ENCODE measurements at regions not wholly inside any gene's neighbourhood (a gene's known extent, or its start where the extent isn't known, plus 50 kb on each side); places are given as distances from the start of the nearest gene placed in this dataset.
"Not testable (repeated sequence)": the region's sequence is repeated elsewhere in the genome, so short reads cannot be mapped to it uniquely, and the experiment has no call there.

DNA sequence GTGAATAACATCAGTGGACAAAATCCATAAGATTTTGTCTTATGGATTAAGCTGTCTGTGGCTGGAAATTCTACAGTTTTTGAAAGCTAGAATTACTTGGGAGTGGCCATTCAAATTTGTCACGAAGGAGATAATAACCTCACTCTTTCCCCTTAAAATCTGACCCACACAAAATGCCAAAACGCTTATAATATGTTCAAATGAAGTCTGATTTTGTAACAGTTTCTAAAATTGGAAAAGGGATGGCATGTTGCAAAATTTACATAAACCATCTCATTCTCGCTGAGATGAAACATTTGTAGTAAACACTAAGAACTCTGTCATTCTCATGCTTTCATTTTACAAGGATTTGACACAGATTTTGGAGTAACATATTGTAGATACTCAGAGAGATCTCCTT is 112.7 kb downstream of the GJA1 start:
- DNase-seq (ENCODE audit: low read depth): no peak

- DNase-seq (ENCODE audit: low read depth): peak; percentile 94
Observed at GRCh38 chr6:121549736-121550135, 114.3 kb downstream of the GJA1 start.

DNA sequence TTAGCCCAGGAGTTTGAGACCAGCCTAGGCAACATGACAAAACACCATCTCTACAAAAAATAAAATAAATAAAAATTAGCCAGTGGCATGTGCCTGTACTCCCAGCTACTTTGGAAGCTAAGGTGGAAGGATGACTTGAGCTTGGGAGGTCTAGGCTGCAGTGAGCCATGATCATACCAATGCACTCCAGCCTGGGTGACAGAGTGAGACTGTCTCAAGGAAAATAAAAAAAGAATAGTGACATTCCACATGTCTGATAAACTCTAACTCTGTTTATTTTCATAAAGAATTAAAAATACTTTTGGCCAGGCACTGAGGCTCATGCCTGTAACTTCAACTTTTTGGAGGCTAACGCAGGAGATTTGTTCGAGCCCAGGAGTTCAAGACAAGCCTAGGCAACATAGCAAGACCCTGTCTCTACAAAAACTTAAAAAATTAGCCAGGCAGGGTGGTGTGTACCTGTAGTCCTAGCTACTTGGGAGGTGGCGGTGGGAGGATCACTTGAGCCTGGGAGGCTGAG is 115.1 kb downstream of the GJA1 start:
- no peak for DNase-seq (ENCODE audit: low read depth)

- no peak for DNase-seq (ENCODE audit: low read depth)
Observed at GRCh38 chr6:121555201-121555600, 119.8 kb downstream of the GJA1 start.

GRCh38 chr6:121556149-121556548 is 120.7 kb downstream of the GJA1 start:
- not testable (repeated sequence) for DNase-seq (ENCODE audit: low read depth)

DNA sequence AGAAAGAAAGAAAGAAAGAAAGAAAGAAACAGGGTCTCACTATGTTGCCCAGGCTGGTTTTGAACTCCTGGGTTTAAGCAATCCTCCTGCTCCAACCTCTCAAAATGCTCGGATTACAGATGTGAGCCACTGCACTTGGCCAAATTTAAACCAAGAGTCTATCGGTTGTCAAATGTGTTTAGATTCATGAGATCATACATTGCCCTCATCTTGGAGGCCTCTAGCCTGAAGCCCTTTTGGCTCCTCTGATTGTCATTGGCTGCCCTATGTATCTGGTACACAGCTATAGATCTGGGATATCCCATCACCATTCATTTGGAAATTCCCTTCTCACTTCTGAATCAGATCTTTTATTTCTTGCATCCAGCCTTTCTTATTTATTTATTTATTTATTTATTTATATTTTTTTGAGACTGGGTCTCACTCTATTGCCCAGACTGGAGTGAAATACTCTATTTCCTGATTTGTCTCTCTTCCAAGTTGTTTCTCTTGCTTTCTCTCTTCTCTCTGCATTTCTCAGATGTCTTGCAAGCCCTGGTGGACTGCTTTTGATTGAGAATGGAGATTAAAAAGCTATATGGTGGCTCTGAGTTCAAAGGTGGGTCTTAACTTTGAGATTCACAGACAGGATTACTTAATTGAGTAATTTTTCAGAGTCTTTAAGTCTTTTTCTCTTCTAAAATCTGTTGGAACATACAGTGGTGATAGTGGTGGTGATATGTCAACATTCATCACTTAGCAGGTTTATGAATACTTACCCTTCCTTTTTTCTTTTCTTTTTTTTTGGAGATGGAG is 121.9 kb downstream of the GJA1 start:
- DNase-seq (ENCODE audit: low read depth): no peak

DNA sequence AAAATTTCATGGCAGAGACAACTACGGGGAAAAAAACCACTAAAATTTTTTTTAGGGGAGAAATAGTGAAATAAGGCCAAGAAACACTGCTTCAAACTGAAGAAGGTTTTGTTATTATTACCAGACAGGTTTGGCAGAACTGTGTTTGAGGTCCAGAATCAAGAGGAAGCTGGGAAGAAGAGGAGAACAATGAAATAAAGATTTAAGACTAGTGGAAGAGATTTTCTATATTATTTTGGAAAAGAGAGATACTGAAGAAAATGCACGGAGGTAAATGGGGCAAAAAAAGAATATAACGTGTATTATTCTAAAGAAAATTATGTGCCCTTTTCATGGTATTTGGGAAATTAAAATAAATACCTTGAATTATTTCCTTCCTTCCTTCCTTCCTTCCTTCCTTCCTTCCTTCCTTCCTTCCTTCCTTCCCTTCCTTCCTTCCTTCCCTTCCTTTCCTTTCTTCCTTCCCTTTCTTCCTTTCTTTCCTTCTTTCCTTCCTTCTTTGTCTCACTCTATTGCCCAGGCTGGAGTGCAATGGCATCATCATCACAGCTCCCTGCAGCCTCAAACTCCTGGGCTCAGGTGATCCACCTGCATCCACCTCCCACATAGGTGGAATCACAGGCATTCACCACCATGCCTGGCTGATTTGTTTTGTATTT is 124.3 kb downstream of the GJA1 start:
- DNase-seq (ENCODE audit: low read depth): no peak

DNA sequence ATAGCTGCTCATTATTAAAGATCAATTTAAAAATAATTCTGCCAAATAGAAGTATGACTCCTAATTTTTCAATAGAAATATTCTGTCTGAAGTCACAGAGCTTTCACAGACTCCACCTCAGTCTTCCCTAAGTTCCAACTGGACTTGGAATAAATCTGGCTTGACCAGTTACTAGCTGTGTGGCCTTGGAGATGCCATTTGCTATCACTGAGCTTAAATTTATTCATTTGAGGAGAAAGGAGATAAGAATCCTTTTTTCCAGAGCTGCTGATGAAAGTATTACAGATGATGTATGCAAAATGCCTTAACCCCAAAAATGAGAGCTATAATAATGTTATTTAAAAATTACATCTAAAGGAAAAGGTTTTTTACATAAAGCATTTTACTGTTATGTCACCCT is 125.0 kb downstream of the GJA1 start:
- no peak for DNase-seq (ENCODE audit: low read depth)

- DNase-seq (ENCODE audit: low read depth): no peak
Observed at GRCh38 chr6:121563286-121563685, 127.8 kb downstream of the GJA1 start.

DNA sequence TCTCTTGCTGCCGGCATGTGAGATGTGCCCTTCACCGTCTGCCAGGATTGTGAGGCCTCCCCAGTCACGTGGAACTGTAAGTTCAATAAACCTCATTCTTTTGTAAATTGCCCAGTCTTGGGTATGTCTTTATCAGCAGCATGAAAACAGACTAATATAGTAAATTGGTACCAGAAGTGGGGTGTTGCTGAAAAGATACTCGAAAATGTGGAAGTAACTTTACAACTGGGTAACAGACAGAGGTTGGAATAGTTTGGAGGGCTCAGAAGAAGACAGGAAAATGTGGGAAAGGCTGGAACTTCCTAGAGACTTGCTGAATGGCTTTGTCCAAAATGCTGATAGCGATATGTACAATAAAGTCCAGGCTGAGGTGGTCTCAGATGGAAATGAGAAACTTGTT is 129.1 kb downstream of the GJA1 start:
- DNase-seq (ENCODE audit: low read depth): not testable (repeated sequence)

- no peak for DNase-seq (ENCODE audit: low read depth)
Observed at GRCh38 chr6:121571455-121571854, 136.0 kb downstream of the GJA1 start.

DNA sequence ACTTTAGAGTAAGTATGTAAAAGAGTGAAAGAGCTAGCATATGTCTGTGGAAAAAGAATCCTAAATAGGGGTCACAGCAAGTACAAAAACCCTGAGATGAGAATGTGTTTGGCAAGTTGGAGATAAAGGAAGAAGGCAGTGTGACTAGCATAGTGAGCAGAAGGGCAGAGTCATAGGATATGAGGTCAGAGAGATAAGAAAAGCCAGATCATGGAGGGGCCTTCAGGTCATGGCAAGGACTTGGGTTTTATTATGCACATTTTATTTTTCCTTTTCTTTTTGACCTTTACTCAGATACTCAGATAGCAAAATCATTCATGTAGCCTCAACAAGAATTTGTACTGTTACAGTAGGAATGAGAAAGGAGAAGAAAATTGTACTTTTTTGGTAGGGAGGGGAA is 138.0 kb downstream of the GJA1 start:
- DNase-seq (ENCODE audit: low read depth): peak; percentile 48

DNA sequence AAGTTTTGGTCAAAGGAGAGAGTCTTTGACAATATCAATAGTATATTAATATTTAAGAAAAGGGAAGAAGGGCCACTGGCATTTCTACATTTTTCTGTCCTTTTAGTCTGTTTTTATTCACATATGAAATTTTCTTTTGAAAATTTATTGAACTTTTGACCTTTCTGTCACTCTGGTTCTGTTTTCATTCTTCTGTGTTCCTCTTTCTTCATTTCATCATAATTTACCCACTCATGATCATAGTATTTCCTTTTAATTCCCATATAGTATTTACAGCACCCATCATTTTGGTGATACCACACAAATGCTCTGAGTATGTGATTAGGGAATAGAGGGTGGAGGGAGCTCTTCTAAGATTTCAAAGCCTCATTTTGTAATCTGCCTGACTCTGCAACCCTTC is 142.8 kb downstream of the GJA1 start:
- no peak for DNase-seq (ENCODE audit: low read depth)

- DNase-seq (ENCODE audit: low read depth): no peak
Observed at GRCh38 chr6:121579478-121579877, 144.0 kb downstream of the GJA1 start.

- DNase-seq (ENCODE audit: low read depth): no peak
Observed at GRCh38 chr6:121581327-121581726, 145.9 kb downstream of the GJA1 start.

- DNase-seq (ENCODE audit: low read depth): no peak
Observed at GRCh38 chr6:121582262-121582661, 146.8 kb downstream of the GJA1 start.

DNA sequence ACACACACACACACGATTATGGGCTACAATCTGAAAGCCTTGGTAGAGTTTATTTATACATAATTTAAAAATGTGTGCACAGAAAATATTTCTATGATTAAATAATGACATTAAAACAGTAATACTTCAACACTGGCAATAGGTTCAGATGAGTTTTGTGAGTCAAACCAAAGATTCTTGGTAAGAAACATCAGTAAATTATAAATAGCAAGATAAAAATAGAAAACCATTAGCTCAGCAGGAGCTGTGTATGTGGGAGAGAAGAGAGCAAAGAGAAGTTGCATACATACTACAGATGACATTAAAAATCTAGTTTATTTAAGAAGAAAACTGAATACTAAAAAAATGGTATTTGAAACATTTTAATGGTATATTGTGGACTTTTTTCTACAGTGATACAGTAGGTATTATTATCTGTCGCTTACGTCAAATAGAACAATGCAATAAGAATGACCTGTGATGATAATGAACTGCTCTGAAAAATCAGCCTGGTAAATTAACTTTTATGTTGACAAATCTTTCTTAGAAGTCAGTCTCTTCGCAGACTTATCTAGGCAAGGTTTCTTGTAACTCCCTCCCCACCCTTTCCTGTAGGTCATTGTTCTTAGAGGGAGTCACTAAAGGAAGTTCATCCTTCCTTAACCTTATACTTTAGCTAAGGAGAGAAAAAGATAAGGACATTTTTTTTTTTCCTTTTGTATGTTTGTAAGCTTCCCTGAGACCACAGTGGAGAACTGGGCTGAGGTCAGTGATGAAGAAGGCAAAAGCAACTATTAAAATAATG is 149.3 kb downstream of the GJA1 start:
- DNase-seq (ENCODE audit: low read depth): no peak

- peak; percentile 79 for DNase-seq (ENCODE audit: low read depth)
Observed at GRCh38 chr6:121590438-121590837, 155.0 kb downstream of the GJA1 start.

DNA sequence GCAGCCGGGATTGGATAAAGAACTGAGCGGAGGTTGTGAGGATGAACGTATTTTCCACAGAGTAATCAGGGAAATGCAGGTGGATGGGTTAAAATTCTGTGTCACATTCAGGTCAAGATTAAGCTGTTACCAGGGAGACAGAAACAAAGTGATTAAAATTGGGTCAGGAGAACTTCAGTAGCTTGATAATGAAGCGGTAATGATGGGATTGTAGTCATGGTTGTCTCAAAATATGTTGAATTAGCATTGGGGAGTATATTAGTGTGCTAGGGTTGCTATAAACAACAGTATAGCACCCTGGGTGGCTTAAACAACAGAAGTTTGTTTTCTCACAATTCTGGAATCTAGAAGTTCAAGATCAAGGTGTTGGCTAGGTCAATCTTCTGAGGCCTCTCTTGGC is 155.5 kb downstream of the GJA1 start:
- no peak for DNase-seq (ENCODE audit: low read depth)

DNA sequence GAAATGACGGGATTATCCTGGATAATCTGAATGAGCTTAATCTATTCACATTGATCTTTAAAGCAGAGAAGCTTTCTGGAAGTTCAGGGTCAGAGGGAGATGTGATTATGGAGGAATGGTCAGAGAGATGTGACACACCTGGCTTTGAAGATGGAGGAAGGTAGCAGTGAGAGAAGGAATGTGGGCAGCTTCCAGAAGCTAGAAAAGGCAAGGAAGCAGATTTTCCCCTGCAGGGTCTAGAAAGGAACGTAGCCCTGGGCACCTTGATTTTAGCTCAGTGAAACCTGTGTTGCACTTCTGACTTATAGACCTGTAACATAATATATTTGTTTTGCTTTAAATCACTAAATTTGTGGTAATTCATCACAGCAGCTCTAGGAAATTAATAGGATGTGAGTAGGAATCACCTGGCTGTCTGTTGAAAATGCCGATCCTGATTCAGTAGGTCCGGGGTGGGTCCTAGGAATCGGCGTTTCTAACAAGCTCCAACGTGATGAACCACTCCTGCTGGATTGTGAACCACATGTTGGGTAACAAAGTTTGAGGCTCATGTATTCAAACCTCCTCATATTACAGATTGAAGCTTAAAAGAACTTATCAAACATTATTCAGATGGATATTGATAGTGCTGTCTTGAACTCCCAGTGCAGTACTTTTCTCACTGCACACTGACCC is 157.0 kb downstream of the GJA1 start:
- DNase-seq (ENCODE audit: low read depth): no peak

DNA sequence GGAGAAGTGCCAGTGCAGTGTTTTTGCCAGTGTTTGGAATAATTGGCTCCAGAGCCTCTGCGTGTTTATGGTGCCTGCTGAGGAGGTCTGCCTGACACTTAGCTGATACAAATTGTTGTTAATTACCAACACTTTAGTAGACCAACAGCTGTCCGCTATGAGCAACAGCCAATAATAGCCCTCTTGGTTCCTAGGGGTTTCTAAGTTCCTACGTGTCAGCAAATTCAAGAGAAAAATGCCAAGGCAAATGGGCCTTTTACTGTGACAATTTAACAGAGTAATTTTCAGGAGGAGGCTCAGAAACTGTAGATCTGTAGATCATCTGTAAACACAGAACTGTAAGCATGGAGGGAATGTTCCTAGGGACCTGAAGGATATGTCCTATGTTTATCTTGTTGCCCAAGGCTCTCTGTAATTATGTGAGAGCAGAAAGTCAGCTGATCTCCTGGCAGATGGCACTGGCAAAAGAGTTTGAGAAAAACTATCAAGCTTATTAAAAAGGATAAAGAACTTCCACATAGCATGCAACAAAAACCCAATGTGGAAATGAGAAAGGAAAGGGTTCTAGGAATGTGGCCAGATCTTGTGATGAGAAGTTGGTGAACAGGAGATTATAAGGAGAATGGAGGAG is 157.7 kb downstream of the GJA1 start:
- no peak for DNase-seq (ENCODE audit: low read depth)

GRCh38 chr6:121594053-121594452 is 158.6 kb downstream of the GJA1 start:
- DNase-seq (ENCODE audit: low read depth): no peak
